Fibroblast of peridontal ligament (primary cell): ENCODE measurements at regions not wholly inside any gene's neighbourhood (a gene's known extent, or its start where the extent isn't known, plus 50 kb on each side); places are given as distances from the start of the nearest gene placed in this dataset.
"Not testable (repeated sequence)": the region's sequence is repeated elsewhere in the genome, so short reads cannot be mapped to it uniquely, and the experiment has no call there.

Source experiments
- DNase-seq: peaks from one replicate; pipeline ENCODE4 v3.0.0-alpha.2; 2010; ENCODE audit errors: extremely low read depth

DNA sequence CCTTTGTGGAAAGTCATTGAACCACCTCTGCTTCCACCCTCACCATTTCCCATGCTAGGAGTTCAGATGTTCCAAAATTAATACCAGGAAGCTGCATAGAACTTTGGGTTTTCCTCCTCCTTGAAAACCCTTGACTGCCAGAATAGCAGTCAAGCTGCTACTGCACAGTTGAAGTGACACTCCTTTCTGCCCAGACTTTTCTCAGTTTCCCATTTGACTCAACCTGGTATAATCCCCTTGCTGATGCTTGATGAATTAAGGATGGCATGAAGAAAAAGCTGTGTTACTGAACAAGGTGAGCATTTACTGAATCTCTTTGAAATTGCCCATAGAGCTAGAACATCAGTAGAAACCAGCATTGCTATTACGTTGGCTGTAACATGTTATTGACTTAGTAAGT lies 286.0 kb downstream of the EDEM1 start:
- no peak for DNase-seq

- DNase-seq: no peak
These were observed 288.9 kb downstream of the EDEM1 start for GRCh38 chr3:5476403-5476802.

- DNase-seq: no peak
These were observed 291.8 kb downstream of the EDEM1 start for GRCh38 chr3:5479229-5479799.

DNA sequence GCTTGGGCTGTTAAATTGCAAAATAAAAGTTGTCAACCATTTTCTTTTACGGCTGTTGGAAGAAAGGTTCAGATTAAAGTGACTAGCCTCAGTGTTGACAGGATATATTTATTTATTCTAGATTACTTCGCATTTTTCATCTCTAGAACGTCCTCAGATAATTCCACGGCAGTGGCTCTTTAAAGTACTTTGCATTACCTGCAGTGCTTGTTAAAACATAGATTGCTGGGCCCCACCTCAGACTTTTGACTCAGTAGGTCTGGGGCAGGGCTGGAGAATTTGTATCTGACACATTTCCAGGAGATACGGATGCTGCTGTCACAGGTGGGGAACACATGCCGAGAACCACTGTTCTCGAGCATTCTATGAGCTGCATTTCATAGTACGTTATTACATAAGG lies 292.7 kb downstream of the EDEM1 start:
- no peak for DNase-seq

- no peak for DNase-seq
These were observed 297.9 kb downstream of the EDEM1 start for GRCh38 chr3:5485427-5485826.

DNA sequence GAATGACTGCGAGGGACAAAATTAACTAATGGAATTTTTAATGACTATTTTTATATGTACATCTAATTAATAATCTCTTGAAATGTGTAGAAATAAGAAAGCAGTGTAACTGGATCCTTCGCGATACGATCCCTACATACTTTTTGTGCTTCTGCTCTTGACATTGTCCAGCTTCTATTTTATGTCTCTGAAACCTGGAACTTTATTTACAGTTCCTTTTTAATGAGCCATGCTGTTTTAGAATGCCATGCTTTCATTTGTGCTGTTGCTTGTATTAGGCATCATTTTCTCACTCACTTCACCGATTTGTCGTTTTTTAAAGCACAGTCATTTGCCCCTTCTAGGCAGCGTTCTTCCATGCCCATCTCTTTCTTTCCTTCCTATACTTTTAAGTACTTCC lies 301.3 kb downstream of the EDEM1 start:
- DNase-seq: no peak

GRCh38 chr3:5489536-5489935 lies 302.0 kb downstream of the EDEM1 start:
- DNase-seq: no peak

- DNase-seq: no peak
These were observed 307.5 kb downstream of the EDEM1 start for GRCh38 chr3:5494905-5495519.

GRCh38 chr3:5497497-5497896 lies 310.0 kb downstream of the EDEM1 start:
- no peak for DNase-seq

DNA sequence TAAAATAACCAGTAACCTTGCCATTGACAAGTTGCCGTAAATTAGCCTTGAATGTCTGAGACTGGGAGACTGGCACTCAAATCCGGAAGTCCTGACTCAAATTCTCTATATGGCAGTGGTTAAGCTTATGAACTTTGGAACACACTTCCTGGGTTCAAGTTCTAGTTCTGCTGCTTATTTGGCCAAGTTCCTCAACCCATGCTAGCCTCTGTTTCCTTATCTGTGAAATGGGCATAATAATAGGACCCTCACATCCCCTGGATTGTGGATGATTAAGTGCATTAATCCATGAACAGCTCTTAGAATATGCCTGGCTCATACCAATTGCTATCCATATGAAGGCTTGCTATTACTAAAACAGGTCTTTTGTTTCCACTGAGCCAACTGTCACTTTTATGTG lies 311.5 kb downstream of the EDEM1 start:
- no peak for DNase-seq

GRCh38 chr3:5499404-5499803 lies 311.9 kb downstream of the EDEM1 start:
- DNase-seq: no peak

GRCh38 chr3:5503136-5503535 lies 315.6 kb downstream of the EDEM1 start:
- no peak for DNase-seq

GRCh38 chr3:5504135-5504534 lies 316.6 kb downstream of the EDEM1 start:
- no peak for DNase-seq

GRCh38 chr3:5505163-5505562 lies 317.7 kb downstream of the EDEM1 start:
- DNase-seq: no peak

DNA sequence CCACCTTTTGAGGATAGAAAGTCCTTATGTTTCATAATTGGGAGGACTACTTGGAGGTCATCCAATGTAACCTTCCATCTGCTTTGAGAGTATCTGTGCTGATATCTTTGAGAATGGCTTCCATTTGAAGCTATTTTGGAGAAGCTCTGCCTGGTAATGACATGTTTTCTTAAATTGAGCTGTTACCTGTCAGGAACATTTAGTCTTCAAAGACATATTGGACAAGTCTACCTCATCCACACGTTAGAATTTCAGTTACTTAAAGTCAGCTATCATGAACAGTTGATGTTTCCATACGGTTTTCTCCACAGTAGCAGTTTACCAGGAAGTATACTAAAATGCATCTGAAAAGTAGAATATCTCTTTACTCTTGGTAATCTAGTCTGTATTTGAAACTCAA lies 318.5 kb downstream of the EDEM1 start:
- DNase-seq: no peak

DNA sequence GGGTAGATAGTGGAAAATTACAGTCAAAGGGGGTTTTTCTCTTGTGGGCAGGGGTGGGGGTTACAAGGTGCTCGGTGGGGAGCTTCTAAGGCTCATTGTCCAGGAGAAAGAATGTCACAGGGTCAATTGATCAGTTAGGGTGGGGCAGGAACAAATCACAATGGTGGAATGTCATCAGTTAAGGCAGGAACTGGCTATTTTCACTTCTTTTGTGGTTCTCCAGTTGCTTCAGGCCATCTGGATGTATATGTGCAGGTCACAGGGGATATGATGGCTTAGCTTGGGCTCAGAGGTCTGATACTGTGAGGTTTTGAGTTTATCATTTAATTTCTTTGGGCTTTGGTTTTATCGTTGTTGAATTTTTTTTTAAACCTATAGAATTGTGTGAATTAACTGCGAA lies 321.4 kb downstream of the EDEM1 start:
- DNase-seq: not testable (repeated sequence)

GRCh38 chr3:5510300-5510699 lies 322.8 kb downstream of the EDEM1 start:
- no peak for DNase-seq

- no peak for DNase-seq
These were observed 330.4 kb downstream of the EDEM1 start for GRCh38 chr3:5517921-5518320.

DNA sequence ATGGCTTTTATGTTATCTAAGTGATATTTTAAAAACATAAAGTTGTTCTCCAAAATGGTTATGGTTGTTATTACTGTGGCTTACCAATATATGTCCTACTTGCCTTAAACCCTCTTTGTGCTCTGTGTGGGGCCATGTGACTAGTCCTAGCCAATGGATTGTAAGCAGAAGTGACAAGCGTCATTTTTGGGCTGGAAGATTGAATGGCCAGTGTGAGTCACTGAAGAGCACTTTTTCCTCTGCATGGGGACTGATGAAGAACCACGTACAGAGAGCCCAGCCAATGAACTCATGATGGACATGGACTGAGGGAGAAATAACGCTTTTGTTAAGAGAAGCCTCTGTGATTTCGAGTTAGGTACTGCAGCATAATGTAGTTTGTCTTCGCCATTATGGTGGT lies 332.7 kb downstream of the EDEM1 start:
- DNase-seq: no peak

GRCh38 chr3:5523125-5523524 lies 335.6 kb downstream of the EDEM1 start:
- DNase-seq: no peak

DNA sequence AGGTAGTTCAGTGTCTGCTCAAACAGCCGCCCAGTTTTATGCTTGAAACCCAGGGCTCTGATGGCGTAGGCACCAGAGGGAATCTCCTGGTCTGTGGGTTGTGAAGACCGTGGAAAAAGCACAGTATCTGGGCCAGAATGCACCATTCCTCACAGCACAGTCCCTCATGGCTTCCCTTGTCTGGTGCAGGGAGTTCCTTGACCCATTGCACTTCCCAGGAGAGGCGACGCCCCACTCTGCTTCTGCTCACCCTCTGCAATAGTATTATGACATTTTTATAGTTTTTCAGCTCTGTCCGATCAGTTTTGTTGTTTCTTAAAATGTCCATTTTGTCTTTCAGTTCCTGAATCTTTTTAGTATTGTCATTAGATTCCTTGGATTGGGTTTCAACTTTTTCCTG lies 343.5 kb downstream of the EDEM1 start:
- no peak for DNase-seq

- no peak for DNase-seq
These were observed 344.3 kb downstream of the EDEM1 start for GRCh38 chr3:5531741-5532290.

GRCh38 chr3:5540532-5540931 lies 353.0 kb downstream of the EDEM1 start:
- no peak for DNase-seq

- no peak for DNase-seq
These were observed 355.0 kb downstream of the EDEM1 start for GRCh38 chr3:5542472-5542871.
